ENCODE measurements at regions not wholly inside any gene's neighbourhood (a gene's known extent, or its start where the extent isn't known, plus 50 kb on each side); places are given as distances from the start of the nearest gene placed in this dataset.
"Not testable (repeated sequence)": the region's sequence is repeated elsewhere in the genome, so short reads cannot be mapped to it uniquely, and the experiment has no call there.

GRCh38 chr6:15081447-15081846, 164.4 kb upstream of the JARID2 start:
- in situ Hi-C loops (cut with MboI; ENCODE audit: low sequenced_read_pairs), result no loop called here

GRCh38 chr6:15082708-15083107, 163.2 kb upstream of the JARID2 start:
- in situ Hi-C loops (cut with MboI; ENCODE audit: low sequenced_read_pairs), result no loop called here

GRCh38 chr6:15086348-15087158, 159.3 kb upstream of the JARID2 start:
- in situ Hi-C loops (cut with MboI; ENCODE audit: low sequenced_read_pairs), result no loop called here

- in situ Hi-C loops (cut with MboI; ENCODE audit: low sequenced_read_pairs), result no loop called here
These were observed 158.7 kb upstream of the JARID2 start for GRCh38 chr6:15087186-15087589.

- in situ Hi-C loops (cut with MboI; ENCODE audit: low sequenced_read_pairs), result no loop called here
These were observed 156.8 kb upstream of the JARID2 start for GRCh38 chr6:15088904-15089568.

GRCh38 chr6:15089569-15090144, 156.2 kb upstream of the JARID2 start:
- in situ Hi-C loops (cut with MboI; ENCODE audit: low sequenced_read_pairs), result no loop called here

- in situ Hi-C loops (cut with MboI; ENCODE audit: low sequenced_read_pairs), result no loop called here
These were observed 155.7 kb upstream of the JARID2 start for GRCh38 chr6:15090145-15090579.

- in situ Hi-C loops (cut with MboI; ENCODE audit: low sequenced_read_pairs), result no loop called here
These were observed 155.0 kb upstream of the JARID2 start for GRCh38 chr6:15090745-15091384.

- in situ Hi-C loops (cut with MboI; ENCODE audit: low sequenced_read_pairs), result no loop called here
These were observed 148.7 kb upstream of the JARID2 start for GRCh38 chr6:15096894-15097837.

GRCh38 chr6:15101130-15101529, 144.7 kb upstream of the JARID2 start:
- in situ Hi-C loops (cut with MboI; ENCODE audit: low sequenced_read_pairs), result no loop called here

- in situ Hi-C loops (cut with MboI; ENCODE audit: low sequenced_read_pairs), result no loop called here
These were observed 143.6 kb upstream of the JARID2 start for GRCh38 chr6:15102241-15102640.

- in situ Hi-C loops (cut with MboI; ENCODE audit: low sequenced_read_pairs), result no loop called here
These were observed 138.8 kb upstream of the JARID2 start for GRCh38 chr6:15106958-15107643.

GRCh38 chr6:15107644-15108382, 138.1 kb upstream of the JARID2 start:
- in situ Hi-C loops (cut with MboI; ENCODE audit: low sequenced_read_pairs), result no loop called here

GRCh38 chr6:15108383-15108715, 137.5 kb upstream of the JARID2 start:
- in situ Hi-C loops (cut with MboI; ENCODE audit: low sequenced_read_pairs), result no loop called here

- in situ Hi-C loops (cut with MboI; ENCODE audit: low sequenced_read_pairs), result no loop called here
These were observed 136.4 kb upstream of the JARID2 start for GRCh38 chr6:15109338-15110090.

GRCh38 chr6:15110726-15111354, 135.0 kb upstream of the JARID2 start:
- in situ Hi-C loops (cut with MboI; ENCODE audit: low sequenced_read_pairs), result no loop called here

- in situ Hi-C loops (cut with MboI; ENCODE audit: low sequenced_read_pairs), result not testable (repeated sequence)
These were observed 134.3 kb upstream of the JARID2 start for GRCh38 chr6:15111576-15111975.

- in situ Hi-C loops (cut with MboI; ENCODE audit: low sequenced_read_pairs), result no loop called here
These were observed 132.3 kb upstream of the JARID2 start for GRCh38 chr6:15113587-15113986.
